Caco-2 (cell line): ENCODE measurements at regions not wholly inside any gene's neighbourhood (a gene's known extent, or its start where the extent isn't known, plus 50 kb on each side); places are given as distances from the start of the nearest gene placed in this dataset.

ENCODE experiments used
- BruUV-seq: library from RNA; stranded (reverse); fragments of 400-500 nt; replicated peaks from 2 replicates; lab custom pipeline; 2021; lab: Mats Ljungman, UMichigan
- CTCF ChIA-PET: fragments of 300-600 bp; sonication (Branson Sonifier 250); formaldehyde crosslinking; loops from one replicate; lab custom pipeline; 2022; ENCODE audit warnings: antibody characterized with exemption; lab: Charles Lee
- POLR2A ChIA-PET: fragments of 300-600 bp; sonication (Branson Sonifier 250); formaldehyde crosslinking; loops from one replicate; lab custom pipeline; 2022; ENCODE audit warnings: antibody characterized with exemption; lab: Charles Lee
- DNase-seq, 2 experiments: peaks; one replicate each; pipeline versions ENCODE4 v3.0.0 to v3.0.0-alpha.2; 2020 to 2022
- H3K27me3 ChIP-seq: replicated peaks from 2 replicates; pipeline ENCODE4 v1.6.0; 2011; ENCODE audit warnings: low read length; ENCODE audit not compliant: control insufficient read depth, insufficient read depth
- H3K36me3 ChIP-seq: 2 replicates; pipeline ENCODE4 v1.5.1; 2011; ENCODE audit warnings: low read length; ENCODE audit not compliant: control insufficient read depth, insufficient read depth
- H3K4me1 ChIP-seq: fragments of 250-450 bp; sonication (Bioruptor Pico); 2 replicates; pipeline ENCODE4 v1.5.1; 2020; ENCODE audit warnings: mild to moderate bottlenecking
- H3K4me3 ChIP-seq: 2 replicates; pipeline ENCODE4 v1.5.1; 2011; ENCODE audit warnings: low read depth, mild to moderate bottlenecking, control low read depth, low read length
- H3K9me3 ChIP-seq: fragments of 250-450 bp; sonication (Bioruptor Pico); 2 replicates; pipeline ENCODE4 v1.5.1; 2020; ENCODE audit warnings: mild to moderate bottlenecking, moderate library complexity
- H3K27ac Mint-ChIP-seq: one replicate; pipeline ENCODE4 v1.8.0; 2022; ENCODE audit warnings: mixed read lengths; ENCODE audit not compliant: unreplicated experiment
- H3K27me3 Mint-ChIP-seq: one replicate; pipeline ENCODE4 v1.8.0; 2022; ENCODE audit warnings: mixed read lengths; ENCODE audit not compliant: insufficient read depth, unreplicated experiment
- H3K36me3 Mint-ChIP-seq: one replicate; pipeline ENCODE4 v1.8.0; 2022; ENCODE audit warnings: mild to moderate bottlenecking, mixed read lengths; ENCODE audit not compliant: insufficient read depth, unreplicated experiment
- H3K4me1 Mint-ChIP-seq: one replicate; pipeline ENCODE4 v1.8.0; 2022; ENCODE audit warnings: low read depth, mixed read lengths; ENCODE audit not compliant: unreplicated experiment
- H3K4me3 Mint-ChIP-seq: one replicate; pipeline ENCODE4 v1.8.0; 2022; ENCODE audit warnings: mild to moderate bottlenecking, moderate library complexity, mixed read lengths; ENCODE audit not compliant: unreplicated experiment
- H3K9me3 Mint-ChIP-seq: one replicate; pipeline ENCODE4 v1.8.0; 2022; ENCODE audit warnings: mixed read lengths; ENCODE audit not compliant: unreplicated experiment
- CTCF ChIP-seq, 2 experiments: fragments of 200-600 bp in 1 of 2; IDR thresholded peaks; 1 replicate in 1 of 2; 2 replicates in 1 of 2; pipeline versions ENCODE4 v1.5.1 to v1.8.0; 2011 to 2022; ENCODE audit warnings: antibody characterized with exemption in 1 of 2, control low read depth in 1 of 2, inconsistent platforms in 1 of 2, low read depth in 1 of 2, low read length in 1 of 2, mild to moderate bottlenecking in 1 of 2, moderate library complexity in 1 of 2; ENCODE audit not compliant: insufficient read depth in 1 of 2, severe bottlenecking in 1 of 2, unreplicated experiment in 1 of 2
- intact Hi-C: fragments of 100-400 bp; cut with micrococcal nuclease; formaldehyde crosslinking; loops from one replicate; pipeline ENCODE4 v1.10.0; 2022; ENCODE audit not compliant: unreplicated experiment

GRCh38 chr1:93798291-93798690 is 80.7 kb downstream of the DNTTIP2 start:
- no peak overlapping the region for H3K27ac Mint-ChIP-seq
- intact Hi-C loops: no loop called here

GRCh38 chr1:93784538-93784937 is 94.5 kb downstream of the DNTTIP2 start:
- Histone ChIP-seq H3K36me3 (no peaks in the 10 kb centered on the region), H3K9me3 (no peaks in the 10 kb centered on the region), H3K4me1 (no peaks in the 10 kb centered on the region), H3K4me3 (no peak overlapping the region), H3K27me3 (no peaks in the 10 kb centered on the region)
- Mint-ChIP-seq H3K4me1 (no peaks in the 10 kb centered on the region), H3K36me3 (no peaks in the 10 kb centered on the region), H3K4me3 (no peak overlapping the region), H3K27ac (no peak overlapping the region), H3K9me3 (no peaks in the 10 kb centered on the region), H3K27me3 (no peaks in the 10 kb centered on the region)
- TF ChIP-seq CTCF (IDR thresholded peaks at IDR 0.05; ENCODE audit: insufficient read depth in 1 of 2, low read depth in 1 of 2, low read length in 1 of 2, severe bottlenecking in 1 of 2, unreplicated experiment in 1 of 2): no peak
- intact Hi-C loops: no loop called here
- DNase-seq: no peak
- POLR2A ChIA-PET: no interaction called here
- CTCF ChIA-PET: no interaction called here
- no TSS peak for BruUV-seq

More at GRCh38 chr1:93798291-93798690, 80.7 kb downstream of the DNTTIP2 start:
- Histone ChIP-seq H3K9me3 (no peaks in the 10 kb centered on the region), H3K36me3 (no peaks in the 10 kb centered on the region), H3K4me3 (no peak overlapping the region), H3K4me1 (no peaks in the 10 kb centered on the region), H3K27me3 (no peaks in the 10 kb centered on the region)
- no peaks in the 10 kb centered on the region for H3K27me3 Mint-ChIP-seq
- no peak for TF ChIP-seq CTCF (IDR thresholded peaks at IDR 0.05; ENCODE audit: insufficient read depth in 1 of 2, low read depth in 1 of 2, low read length in 1 of 2, severe bottlenecking in 1 of 2, unreplicated experiment in 1 of 2)
- H3K4me3 Mint-ChIP-seq: no peak overlapping the region
- DNase-seq: no peak
- no peaks in the 10 kb centered on the region for H3K4me1 Mint-ChIP-seq
- ChIA-PET CTCF (no interaction called here), POLR2A (no interaction called here)
- H3K9me3 Mint-ChIP-seq: no peaks in the 10 kb centered on the region
- no peaks in the 10 kb centered on the region for H3K36me3 Mint-ChIP-seq
- BruUV-seq: no TSS peak

- H3K27me3 Mint-ChIP-seq: no peaks in the 10 kb centered on the region
- H3K36me3 ChIP-seq: no peaks in the 10 kb centered on the region
- H3K27me3 ChIP-seq: no peaks in the 10 kb centered on the region
- H3K4me3 ChIP-seq: no peak overlapping the region
- no peaks in the 10 kb centered on the region for H3K9me3 ChIP-seq
- H3K4me1 Mint-ChIP-seq: no peaks in the 10 kb centered on the region
- POLR2A ChIA-PET: no interaction called here
- CTCF ChIA-PET: no interaction called here
- no peak for TF ChIP-seq CTCF (IDR thresholded peaks at IDR 0.05; ENCODE audit: insufficient read depth in 1 of 2, low read depth in 1 of 2, low read length in 1 of 2, severe bottlenecking in 1 of 2, unreplicated experiment in 1 of 2)
- H3K36me3 Mint-ChIP-seq: no peaks in the 10 kb centered on the region
- H3K9me3 Mint-ChIP-seq: no peaks in the 10 kb centered on the region
- no TSS peak for BruUV-seq
- intact Hi-C loops: no loop called here
- H3K4me3 Mint-ChIP-seq: no peak overlapping the region
- no peak overlapping the region for H3K27ac Mint-ChIP-seq
- DNase-seq: no peak
- H3K4me1 ChIP-seq: no peaks in the 10 kb centered on the region
Measured at GRCh38 chr1:93783876-93784275, 95.1 kb downstream of the DNTTIP2 start.
